Panc1 (cell line): ENCODE measurements at regions not wholly inside any gene's neighbourhood (a gene's known extent, or its start where the extent isn't known, plus 50 kb on each side); places are given as distances from the start of the nearest gene placed in this dataset.

Source experiments
- ATAC-seq: fragments of 200-7000 bp; cut with Tn5 transposase; 2 replicates; pipeline ENCODE4 v1.9.1; 2020; ENCODE audit warnings: mild to moderate bottlenecking, moderate library complexity
- BruUV-seq: library from RNA; stranded (reverse); fragments of 400-500 nt; replicated peaks from 2 replicates; lab custom pipeline; 2021; lab: Mats Ljungman, UMichigan
- CTCF ChIA-PET: fragments of 300-600 bp; sonication (Branson Sonifier 250); formaldehyde crosslinking; loops from one replicate; lab custom pipeline; 2022; ENCODE audit warnings: antibody characterized with exemption; lab: Charles Lee
- POLR2A ChIA-PET: fragments of 300-600 bp; sonication (Branson Sonifier 250); formaldehyde crosslinking; loops from one replicate; lab custom pipeline; 2022; ENCODE audit warnings: antibody characterized with exemption; lab: Charles Lee
- DNase-seq: peaks from one replicate; pipeline ENCODE4 v3.0.0-alpha.2; 2010; ENCODE audit warnings: low read depth, low spot score
- H3K27ac ChIP-seq: 2 replicates; pipeline ENCODE4 v1.5.1; 2011; ENCODE audit warnings: mild to moderate bottlenecking, low read length, inconsistent platforms
- H3K27me3 ChIP-seq: fragments of 200-500 bp; sonication (Bioruptor generic); 2 replicates; pipeline ENCODE4 v1.6.0; 2014; ENCODE audit warnings: low read length, inconsistent platforms; ENCODE audit not compliant: control insufficient read depth, insufficient read depth
- H3K36me3 ChIP-seq: fragments of 200-500 bp; sonication (Bioruptor generic); 2 replicates; pipeline ENCODE4 v1.5.1; 2014; ENCODE audit warnings: inconsistent platforms, mild to moderate bottlenecking, low read length, moderate library complexity; ENCODE audit not compliant: control insufficient read depth, insufficient read depth
- H3K4me1 ChIP-seq: 2 replicates; pipeline ENCODE4 v1.5.1; 2011; ENCODE audit warnings: inconsistent platforms, mild to moderate bottlenecking, low read length, moderate library complexity; ENCODE audit not compliant: control insufficient read depth, insufficient read depth
- H3K4me3 ChIP-seq, 2 experiments: 2 replicates each; pipeline ENCODE4 v1.5.1; 2011 to 2012; ENCODE audit warnings: low read depth in 2 of 2, low read length in 2 of 2, mild to moderate bottlenecking in 2 of 2, inconsistent platforms in 1 of 2, moderate library complexity in 1 of 2
- H3K9me3 ChIP-seq: fragments of 200-500 bp; sonication (Bioruptor generic); 2 replicates; pipeline ENCODE4 v1.5.1; 2014; ENCODE audit warnings: low read depth, mild to moderate bottlenecking, inconsistent platforms, low read length, moderate library complexity; ENCODE audit not compliant: control insufficient read depth, insufficient read depth
- POLR2AphosphoS5 ChIP-seq: IDR thresholded peaks from 2 replicates; pipeline ENCODE4 v1.6.1; 2012; ENCODE audit warnings: mild to moderate bottlenecking, low read depth, low read length, moderate library complexity
- SIN3A ChIP-seq: IDR thresholded peaks from 2 replicates; pipeline ENCODE4 v1.6.1; 2012; ENCODE audit warnings: low read depth, mild to moderate bottlenecking, low read length, moderate library complexity, borderline replicate concordance; ENCODE audit not compliant: insufficient read depth
- TCF7L2 ChIP-seq: IDR thresholded peaks from 2 replicates; pipeline ENCODE4 v1.6.1; 2011; ENCODE audit warnings: mild to moderate bottlenecking, low read depth, low read length, inconsistent platforms
- in situ Hi-C: cut with HindIII; loops from 2 replicates; pipeline ENCODE4 v1.10.0; 2016; ENCODE audit warnings: low sequenced_read_pairs, low pct_unique_long_range_greater_than_20kb
- intact Hi-C: fragments of 100-400 bp; cut with micrococcal nuclease; formaldehyde crosslinking; loops from one replicate; pipeline ENCODE4 v1.10.0; 2022; ENCODE audit not compliant: unreplicated experiment
- TF ChIP-seq, protein P1 (sequence below): fragments of 450-650 bp; IDR thresholded peaks from 2 replicates; pipeline ENCODE4 v1.5.1; 2017; ENCODE audit warnings: mild to moderate bottlenecking
- TF ChIP-seq, protein P2 (sequence below), 2 experiments: IDR thresholded peaks; 2 replicates each; pipeline ENCODE4 v1.6.1; 2011 to 2012; ENCODE audit warnings: low read depth in 2 of 2, control low read depth in 1 of 2, low read length in 1 of 2, mild to moderate bottlenecking in 1 of 2, moderate library complexity in 1 of 2; ENCODE audit not compliant: insufficient read depth in 1 of 2

DNA sequence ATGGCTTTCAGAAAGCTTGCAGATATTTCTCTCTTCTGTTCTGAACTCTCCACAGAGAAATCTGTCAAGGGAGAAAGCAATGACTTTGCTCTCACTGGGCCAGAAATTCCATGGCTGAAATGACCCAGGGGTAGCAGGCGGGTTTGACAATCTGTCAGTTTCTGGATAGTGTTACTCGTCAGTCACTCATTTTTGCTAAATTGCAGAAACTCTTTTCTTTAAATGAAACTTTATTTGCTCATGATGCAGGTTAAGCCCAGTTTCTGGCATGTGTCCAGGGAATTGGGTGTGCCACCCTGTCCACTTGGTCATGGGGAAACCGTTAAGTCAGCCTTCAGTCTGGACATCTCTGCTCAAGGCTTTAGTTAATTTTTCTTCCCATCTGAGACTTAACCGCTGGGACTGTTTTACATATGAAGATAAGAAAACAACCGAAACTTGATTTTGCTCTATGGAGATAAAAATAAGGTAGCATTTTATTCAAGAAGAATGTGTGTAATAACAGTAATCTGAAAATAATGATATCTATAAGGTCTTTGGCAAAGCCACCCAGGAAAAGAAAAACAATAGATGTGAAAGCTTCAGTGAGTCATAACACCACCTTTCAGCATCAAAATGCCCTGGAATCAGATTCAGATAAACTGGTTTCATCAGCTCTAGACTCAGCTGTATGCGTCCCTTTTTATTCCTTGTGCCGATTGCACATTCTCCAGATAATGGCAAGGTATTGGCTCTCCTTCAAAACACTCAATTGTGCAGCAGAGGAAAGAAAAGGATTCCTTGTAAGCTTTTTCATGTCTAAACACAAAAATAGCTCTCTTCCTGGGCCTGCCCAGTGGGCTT, 308.3 kb downstream of the ZSWIM6 start:
- TF ChIP-seq, protein P1, sequence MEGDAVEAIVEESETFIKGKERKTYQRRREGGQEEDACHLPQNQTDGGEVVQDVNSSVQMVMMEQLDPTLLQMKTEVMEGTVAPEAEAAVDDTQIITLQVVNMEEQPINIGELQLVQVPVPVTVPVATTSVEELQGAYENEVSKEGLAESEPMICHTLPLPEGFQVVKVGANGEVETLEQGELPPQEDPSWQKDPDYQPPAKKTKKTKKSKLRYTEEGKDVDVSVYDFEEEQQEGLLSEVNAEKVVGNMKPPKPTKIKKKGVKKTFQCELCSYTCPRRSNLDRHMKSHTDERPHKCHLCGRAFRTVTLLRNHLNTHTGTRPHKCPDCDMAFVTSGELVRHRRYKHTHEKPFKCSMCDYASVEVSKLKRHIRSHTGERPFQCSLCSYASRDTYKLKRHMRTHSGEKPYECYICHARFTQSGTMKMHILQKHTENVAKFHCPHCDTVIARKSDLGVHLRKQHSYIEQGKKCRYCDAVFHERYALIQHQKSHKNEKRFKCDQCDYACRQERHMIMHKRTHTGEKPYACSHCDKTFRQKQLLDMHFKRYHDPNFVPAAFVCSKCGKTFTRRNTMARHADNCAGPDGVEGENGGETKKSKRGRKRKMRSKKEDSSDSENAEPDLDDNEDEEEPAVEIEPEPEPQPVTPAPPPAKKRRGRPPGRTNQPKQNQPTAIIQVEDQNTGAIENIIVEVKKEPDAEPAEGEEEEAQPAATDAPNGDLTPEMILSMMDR = no peak
- TF ChIP-seq, protein P2, sequence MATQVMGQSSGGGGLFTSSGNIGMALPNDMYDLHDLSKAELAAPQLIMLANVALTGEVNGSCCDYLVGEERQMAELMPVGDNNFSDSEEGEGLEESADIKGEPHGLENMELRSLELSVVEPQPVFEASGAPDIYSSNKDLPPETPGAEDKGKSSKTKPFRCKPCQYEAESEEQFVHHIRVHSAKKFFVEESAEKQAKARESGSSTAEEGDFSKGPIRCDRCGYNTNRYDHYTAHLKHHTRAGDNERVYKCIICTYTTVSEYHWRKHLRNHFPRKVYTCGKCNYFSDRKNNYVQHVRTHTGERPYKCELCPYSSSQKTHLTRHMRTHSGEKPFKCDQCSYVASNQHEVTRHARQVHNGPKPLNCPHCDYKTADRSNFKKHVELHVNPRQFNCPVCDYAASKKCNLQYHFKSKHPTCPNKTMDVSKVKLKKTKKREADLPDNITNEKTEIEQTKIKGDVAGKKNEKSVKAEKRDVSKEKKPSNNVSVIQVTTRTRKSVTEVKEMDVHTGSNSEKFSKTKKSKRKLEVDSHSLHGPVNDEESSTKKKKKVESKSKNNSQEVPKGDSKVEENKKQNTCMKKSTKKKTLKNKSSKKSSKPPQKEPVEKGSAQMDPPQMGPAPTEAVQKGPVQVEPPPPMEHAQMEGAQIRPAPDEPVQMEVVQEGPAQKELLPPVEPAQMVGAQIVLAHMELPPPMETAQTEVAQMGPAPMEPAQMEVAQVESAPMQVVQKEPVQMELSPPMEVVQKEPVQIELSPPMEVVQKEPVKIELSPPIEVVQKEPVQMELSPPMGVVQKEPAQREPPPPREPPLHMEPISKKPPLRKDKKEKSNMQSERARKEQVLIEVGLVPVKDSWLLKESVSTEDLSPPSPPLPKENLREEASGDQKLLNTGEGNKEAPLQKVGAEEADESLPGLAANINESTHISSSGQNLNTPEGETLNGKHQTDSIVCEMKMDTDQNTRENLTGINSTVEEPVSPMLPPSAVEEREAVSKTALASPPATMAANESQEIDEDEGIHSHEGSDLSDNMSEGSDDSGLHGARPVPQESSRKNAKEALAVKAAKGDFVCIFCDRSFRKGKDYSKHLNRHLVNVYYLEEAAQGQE (IDR thresholded peaks at IDR 0.05; ENCODE audit: insufficient read depth in 1 of 2, low read depth in 2 of 2, low read length in 1 of 2) = no peak
- Histone ChIP-seq H3K9me3 (no peaks in the 10 kb centered on the region), H3K4me3 (no peak overlapping the region), H3K4me1 (no peaks in the 10 kb centered on the region), H3K27ac (no peak overlapping the region), H3K36me3 (no peaks in the 10 kb centered on the region), H3K27me3 (peaks cover 7% of the 10 kb centered on the region; the same call in 1 of the 2 replicates)
- intact Hi-C loops (no loop called here), in situ Hi-C loops (no loop called here)
- ATAC-seq (no peak), DNase-seq (no peak)
- ChIA-PET CTCF (no interaction called here), POLR2A (no interaction called here)
- BruUV-seq = no TSS peak

DNA sequence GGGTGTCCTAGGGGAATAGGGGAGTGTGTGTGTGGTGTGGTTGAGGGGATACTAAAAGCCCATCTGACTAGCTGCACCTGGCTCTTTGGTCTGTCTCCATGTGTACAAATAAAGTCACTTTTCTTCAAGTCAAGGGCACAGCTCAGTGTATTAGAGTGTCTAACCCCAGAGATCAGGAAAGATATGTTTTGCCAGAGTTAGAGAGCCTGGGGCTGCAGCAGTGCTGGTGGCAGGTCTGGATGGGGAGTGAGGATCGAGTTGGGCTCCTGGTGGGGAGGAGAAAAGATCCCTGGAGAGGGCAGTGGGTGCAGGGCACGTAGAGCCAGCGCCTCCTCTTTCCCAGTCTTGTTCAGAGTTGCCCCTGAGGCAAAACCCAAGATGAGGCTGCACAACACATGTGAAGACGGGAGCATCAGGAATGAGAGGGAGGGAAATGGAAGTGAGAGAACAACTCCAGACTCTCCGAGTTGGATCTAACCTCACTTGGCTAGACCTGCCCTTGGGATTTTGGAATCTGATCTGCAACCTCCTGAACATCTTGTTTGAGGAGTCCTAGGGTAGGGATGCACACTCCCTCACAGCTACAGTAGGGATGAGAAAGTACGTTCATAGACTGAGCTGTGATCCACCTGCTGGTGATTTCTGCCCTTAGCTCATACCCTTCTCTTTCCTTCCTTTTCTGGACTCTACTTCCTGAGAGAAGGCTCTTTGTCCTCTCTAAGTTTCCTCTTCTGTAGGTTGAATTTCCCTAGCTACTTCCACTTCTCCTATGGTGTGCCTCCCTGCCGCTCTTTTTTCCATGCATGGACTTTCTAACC, 309.9 kb downstream of the ZSWIM6 start:
- peaks cover 7% of the 10 kb centered on the region; the same call in 1 of the 2 replicates for H3K27me3 ChIP-seq
- intact Hi-C loops = no loop called here

More for the DNA sequence above, 309.9 kb downstream of the ZSWIM6 start:
- POLR2A ChIA-PET = no interaction called here
- Histone ChIP-seq H3K4me3 (no peak overlapping the region), H3K9me3 (no peaks in the 10 kb centered on the region), H3K36me3 (no peaks in the 10 kb centered on the region), H3K27ac (no peak overlapping the region), H3K4me1 (no peaks in the 10 kb centered on the region)
- DNase-seq (no peak), ATAC-seq (peak; percentile 84)
- CTCF ChIA-PET = interaction anchor here (0.7 kb wide), 1 partner anchor 302 kb away, joined by 3 read pairs; no protein-coding TSS in a partner anchor
- BruUV-seq = no TSS peak
- in situ Hi-C loops = no loop called here
- no peak for TF ChIP-seq SIN3A
- TF ChIP-seq TCF7L2 = no peak
- TF ChIP-seq, protein P1 = peak; percentile 38
- TF ChIP-seq POLR2AphosphoS5 = no peak
- TF ChIP-seq, protein P2 (IDR thresholded peaks at IDR 0.05; ENCODE audit: insufficient read depth in 1 of 2, low read depth in 2 of 2, low read length in 1 of 2) = no peak
